GM18505 (cell line): ENCODE measurements at regions not wholly inside any gene's neighbourhood (a gene's known extent, or its start where the extent isn't known, plus 50 kb on each side); places are given as distances from the start of the nearest gene placed in this dataset.
"Not testable (repeated sequence)": the region's sequence is repeated elsewhere in the genome, so short reads cannot be mapped to it uniquely, and the experiment has no call there.

Experiments
- ATAC-seq: cut with Tn5 transposase; IDR thresholded peaks from one replicate; pipeline ENCODE4 v1.9.1; 2021; ENCODE audit not compliant: unreplicated experiment
- POLR2A ChIP-seq: IDR thresholded peaks from 4 replicates; pipeline ENCODE4 v1.6.1; 2011; ENCODE audit warnings: borderline replicate concordance; ENCODE audit not compliant: insufficient read depth, insufficient read length; ENCODE audit errors: extremely low read depth

DNA sequence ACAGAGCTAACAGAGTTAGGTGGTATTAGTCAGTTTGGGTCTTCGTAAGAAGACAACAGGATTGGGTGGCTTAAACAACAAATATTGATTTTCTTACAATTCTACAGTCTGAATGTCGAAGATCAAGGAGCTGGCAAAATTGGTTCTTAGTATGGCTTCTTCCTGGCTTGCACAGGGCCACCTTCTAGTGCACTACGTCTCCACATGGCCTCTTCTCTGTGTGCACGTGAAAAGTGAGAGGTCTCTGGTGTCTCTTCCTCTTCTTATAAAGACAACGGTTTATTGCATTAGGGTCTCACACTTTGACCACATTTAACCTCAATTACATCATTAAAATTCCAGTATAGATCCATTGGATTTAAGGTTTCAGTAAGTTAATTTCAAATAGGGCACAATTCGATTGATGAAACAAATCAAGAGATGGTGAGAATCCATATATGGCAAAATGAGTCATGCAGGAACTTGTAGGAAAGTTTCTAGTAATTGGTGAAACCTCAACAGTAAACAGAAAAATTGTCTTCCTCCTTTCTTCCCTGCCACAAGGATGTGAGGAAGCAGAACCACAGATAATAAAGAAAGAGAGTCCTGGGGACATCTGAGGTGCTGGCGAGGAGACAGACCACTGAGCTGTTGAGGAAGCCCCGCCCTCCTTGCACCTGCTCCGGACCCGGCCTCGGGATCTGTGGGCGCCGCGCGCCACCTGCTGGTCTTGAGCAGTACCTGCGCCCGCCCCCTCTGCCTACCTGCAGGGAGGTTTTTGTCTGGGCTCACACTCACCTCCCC, 846.7 kb downstream of the TMEM121 start:
- peak; percentile 75 for ATAC-seq
- no peak for TF ChIP-seq POLR2A

DNA sequence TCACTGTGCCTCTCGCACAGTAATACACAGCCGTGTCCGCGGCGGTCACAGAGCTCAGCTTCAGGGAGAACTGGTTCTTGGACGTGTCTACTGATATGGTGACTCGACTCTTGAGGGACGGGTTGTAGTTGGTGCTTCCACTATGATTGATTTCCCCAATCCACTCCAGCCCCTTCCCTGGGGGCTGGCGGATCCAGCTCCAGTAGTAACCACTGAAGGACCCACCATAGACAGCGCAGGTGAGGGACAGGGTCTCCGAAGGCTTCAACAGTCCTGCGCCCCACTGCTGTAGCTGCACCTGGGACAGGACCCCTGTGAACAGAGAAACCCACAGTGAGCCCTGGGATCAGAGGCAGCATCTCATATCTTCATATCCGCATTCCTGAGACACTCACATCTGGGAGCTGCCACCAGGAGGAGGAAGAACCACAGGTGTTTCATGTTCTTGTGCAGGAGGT, 847.3 kb downstream of the TMEM121 start:
- ATAC-seq = not testable (repeated sequence)

DNA sequence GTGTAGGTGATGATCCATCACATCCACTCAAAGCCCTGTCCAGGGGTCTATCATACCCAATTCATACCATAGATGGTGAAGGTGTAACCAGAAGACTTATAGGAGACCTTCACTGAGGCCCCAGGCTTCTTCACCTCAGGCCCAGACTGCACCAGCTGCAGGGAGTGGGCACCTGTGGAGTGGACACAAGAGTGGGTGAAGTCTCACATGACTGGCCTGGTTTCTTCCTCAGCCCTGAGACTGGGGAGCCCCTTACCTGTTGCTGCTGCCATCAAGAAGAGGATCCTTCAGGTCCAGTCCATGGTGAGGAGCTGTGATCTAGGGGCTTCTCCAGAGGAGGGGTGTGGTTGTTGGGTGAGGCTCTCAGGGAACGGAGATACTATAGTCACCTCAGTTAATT, 851.0 kb downstream of the TMEM121 start:
- TF ChIP-seq POLR2A = no peak
- ATAC-seq = no peak

DNA sequence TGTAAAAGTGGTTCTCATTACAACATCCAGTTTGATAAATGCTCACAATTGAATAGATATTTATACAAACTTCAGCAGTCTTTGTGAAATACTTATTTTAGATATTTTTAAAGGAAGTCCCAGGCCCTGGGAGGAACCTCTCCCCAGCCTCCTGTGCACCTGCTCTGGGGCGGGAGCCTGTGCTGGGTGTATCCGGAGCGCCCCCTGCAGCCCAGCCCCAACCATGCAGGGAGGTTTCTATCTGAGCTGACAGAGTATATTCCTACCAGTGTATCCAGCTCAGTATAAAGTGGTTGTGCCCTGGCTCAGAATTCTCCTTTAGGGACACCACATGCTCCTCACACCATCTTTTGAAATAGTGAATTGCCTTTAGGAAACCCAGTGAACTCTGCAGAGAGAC, 851.8 kb downstream of the TMEM121 start:
- no peak for TF ChIP-seq POLR2A
- ATAC-seq = no peak

DNA sequence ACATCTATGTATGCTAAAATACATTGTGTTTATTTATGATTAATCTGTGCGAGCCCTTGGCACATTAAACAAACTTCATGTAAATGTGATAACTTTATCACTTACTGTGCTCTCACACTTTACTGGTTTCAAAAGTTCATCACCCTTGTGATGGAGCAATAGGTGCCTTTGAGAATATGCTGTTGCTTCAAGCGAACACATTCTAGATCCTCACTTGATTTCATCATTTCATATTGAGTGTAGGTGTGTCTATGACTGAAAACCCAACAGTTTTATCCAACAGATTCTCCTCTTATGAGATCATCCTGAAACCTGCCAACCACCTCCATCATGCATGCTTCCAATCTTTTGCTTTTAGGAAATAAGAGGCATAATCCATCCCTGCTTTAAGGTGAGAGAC, 854.4 kb downstream of the TMEM121 start:
- no peak for ATAC-seq
- TF ChIP-seq POLR2A = no peak

DNA sequence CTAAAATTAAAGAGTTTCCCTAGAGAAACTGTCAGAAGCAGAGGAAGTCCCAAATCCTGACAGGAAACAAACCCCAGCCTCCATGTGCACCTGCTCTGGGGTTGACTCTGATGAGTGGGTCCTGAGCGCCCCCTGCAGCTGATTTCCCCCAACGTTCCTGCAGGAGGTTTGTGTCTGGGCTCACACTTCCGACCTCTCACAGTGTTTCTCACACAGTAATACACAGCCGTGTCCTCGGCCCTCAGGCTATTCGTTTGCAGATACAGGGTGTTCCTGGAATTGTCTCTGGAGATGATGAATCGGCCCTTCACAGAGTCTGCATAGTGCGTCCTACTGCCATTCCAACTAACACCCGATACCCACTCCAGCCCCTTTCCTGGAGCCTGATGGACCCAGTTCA, 862.8 kb downstream of the TMEM121 start:
- not testable (repeated sequence) for ATAC-seq

DNA sequence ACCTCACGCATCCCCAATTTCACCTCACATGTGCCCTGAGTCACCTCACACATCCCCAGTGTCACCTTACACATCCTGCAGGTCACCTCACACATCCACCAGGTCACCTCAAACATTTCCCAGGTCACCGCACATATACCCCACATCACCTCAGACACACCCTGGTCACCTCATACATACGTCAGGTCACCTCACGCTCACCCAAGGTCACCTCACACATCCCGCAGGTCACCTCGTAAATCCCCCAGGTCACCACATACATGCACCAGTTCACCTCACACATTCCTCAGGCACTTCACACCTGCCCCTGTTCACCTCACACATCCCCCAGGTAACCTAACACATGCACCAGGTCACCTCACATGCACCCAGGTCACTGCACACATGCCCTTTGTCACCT, 864.0 kb downstream of the TMEM121 start:
- no peak for TF ChIP-seq POLR2A

DNA sequence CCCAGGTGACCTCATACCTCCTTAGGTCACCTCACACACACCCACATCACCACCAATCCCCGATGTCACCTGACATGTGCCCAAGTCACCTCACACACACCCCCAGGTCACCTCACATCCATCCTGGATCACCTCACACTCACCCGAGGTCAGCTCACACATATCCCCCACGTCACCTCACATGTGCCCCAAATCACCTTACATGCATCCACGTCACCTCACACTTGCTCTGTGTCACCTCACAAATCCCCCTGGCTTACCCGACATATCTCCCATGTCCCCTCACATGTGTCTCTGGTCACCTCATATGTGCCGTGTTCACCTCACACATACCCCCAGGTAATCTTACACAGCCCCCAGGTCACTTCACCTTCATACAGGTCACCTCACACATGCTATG, 864.6 kb downstream of the TMEM121 start:
- no peak for ATAC-seq
- TF ChIP-seq POLR2A = no peak

More for the DNA sequence above, 864.0 kb downstream of the TMEM121 start:
- no peak for ATAC-seq

DNA sequence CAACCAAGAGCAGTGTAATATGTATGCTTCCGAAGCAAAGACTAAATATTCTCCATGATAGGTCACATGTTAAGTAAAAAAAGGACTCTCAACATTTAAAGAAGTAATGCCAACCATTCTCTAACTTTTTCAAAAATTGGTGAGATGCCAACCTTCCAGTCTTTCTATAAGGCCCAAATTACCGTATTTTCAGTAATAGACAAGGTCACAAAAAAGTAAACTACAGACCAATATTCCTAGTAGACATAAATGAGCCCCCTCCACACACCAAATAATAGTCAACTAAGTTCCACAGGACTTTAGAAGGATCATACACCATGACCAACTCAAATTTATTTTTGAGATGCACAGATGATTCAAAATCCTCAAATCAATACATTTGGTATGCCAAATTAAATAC, 867.4 kb downstream of the TMEM121 start:
- no peak for ATAC-seq
- TF ChIP-seq POLR2A = no peak

DNA sequence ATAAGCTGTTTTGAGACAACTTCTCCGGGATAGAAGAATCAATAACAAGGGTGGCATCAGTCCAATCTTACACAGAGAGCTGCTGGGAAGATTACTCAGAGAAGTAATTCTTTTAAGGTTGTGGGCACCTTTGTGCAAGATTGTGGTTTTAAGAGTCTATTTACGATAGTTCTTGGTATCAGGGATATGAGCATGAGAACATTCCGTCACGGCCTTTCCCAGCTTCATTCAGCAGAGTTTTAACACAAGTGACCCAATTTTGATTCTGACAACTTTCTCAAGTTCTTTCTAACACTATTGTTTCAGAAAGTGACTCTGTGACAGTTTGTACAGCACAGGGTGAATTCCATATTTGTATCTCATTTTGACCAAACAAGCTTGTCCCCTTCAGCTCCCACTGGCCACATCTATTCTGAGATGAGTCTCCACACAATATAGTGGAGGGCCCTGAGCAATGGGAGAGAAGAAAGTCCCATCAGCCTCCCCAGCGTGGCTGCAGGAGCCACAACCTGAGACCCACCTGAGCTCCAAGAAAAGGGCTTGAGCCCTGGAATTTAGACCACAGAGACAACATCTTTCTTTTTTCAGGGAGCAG, 869.2 kb downstream of the TMEM121 start:
- ATAC-seq = no peak
- TF ChIP-seq POLR2A = no peak

DNA sequence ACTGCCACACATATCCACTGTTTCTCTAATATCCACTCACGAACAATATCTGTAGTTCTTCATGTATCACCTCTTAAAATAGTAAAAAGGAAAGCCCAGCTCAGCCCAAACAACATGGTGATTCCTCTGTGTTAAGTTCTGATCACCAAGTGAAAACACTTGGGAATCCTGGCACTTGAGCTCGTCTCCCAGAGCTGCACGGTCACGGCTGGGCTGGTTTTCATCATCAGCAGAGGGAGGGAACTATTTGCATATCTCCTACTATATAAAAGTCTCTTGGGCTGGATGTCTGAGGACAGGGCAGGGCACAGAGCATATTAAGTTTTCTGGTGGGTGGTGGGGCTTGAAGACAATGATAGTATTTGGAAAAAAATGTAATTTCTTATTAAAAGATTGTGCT, 870.6 kb downstream of the TMEM121 start:
- ATAC-seq = no peak

DNA sequence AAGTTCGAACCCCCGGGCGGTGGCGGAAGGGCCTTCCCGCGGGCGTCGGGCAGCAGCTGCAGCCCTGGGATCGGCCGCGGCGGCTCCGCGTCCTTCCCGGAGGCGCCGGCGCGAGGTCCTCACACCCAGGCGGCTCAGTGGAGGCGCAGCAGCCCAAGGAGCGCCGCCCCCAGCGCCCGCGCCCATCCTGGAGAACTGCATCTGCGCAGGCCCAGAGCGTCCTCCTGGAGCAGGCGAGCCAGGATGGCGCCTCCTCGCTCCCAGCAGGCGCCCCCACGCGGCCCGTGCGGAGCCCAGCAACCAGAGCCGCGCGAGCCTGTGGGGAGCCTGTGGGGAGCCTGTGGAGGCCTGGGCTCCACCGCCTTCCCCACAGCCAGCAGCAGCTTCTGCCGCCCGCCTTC, 872.5 kb downstream of the TMEM121 start:
- ATAC-seq = not testable (repeated sequence)

More for the DNA sequence above, 870.6 kb downstream of the TMEM121 start:
- TF ChIP-seq POLR2A = no peak

DNA sequence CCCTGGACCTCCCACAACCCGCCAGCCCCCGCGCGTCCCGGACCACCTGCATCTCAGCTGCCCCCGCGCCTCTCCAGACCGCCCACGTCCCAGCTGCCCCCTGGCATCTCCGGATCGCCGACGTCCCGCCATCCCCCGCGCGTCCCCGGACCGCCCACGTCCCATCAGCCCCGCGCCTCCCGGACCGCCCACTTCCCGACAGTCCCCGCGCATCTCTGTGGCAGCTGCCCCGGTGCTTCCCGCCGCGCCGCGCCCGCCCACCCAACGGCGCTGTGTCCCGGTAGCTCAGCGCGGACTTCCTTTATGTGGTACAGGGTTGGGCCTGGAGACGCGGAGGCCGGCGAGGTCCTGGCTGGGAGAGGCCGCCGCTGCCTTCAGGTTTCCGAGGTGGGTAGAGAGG, 874.9 kb downstream of the TMEM121 start:
- ATAC-seq = not testable (repeated sequence)

DNA sequence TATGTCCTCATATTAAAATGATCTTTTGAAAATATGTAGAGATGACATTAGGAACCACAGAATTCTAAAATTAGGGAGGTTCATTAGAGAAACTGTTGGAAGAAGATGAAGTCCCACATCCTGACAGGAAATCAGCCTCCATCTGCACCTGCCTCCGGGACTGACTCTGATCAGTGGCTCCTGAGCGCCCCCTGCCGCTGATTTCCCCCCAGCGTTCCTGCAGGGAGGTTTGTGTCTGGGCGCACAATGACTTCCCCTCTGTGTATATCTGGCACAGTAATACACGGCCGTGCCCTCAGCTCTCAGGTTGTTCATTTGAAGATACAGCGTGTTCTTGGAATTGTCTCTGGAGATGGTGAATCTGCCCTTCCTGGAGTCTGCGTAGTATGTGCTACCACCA, 883.8 kb downstream of the TMEM121 start:
- ATAC-seq = not testable (repeated sequence)

DNA sequence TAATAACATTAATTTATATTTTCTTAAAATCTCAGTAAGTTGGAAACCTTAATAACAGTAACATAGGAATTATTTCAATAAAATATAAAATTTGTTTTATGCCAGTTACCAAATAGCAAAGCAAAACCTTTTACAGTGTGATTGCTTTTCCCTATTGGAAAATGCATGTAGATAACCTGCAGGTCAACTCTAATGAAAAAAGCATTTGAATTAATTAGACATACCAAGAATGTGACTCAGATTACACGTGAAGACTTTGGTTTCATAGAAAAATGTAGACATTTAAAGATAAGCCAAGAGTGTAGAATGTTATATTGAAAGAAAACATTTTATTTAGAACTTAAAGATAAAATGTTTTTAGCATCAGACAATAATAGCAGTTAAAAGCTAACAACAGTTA, 888.1 kb downstream of the TMEM121 start:
- no peak for ATAC-seq
- TF ChIP-seq POLR2A = no peak

DNA sequence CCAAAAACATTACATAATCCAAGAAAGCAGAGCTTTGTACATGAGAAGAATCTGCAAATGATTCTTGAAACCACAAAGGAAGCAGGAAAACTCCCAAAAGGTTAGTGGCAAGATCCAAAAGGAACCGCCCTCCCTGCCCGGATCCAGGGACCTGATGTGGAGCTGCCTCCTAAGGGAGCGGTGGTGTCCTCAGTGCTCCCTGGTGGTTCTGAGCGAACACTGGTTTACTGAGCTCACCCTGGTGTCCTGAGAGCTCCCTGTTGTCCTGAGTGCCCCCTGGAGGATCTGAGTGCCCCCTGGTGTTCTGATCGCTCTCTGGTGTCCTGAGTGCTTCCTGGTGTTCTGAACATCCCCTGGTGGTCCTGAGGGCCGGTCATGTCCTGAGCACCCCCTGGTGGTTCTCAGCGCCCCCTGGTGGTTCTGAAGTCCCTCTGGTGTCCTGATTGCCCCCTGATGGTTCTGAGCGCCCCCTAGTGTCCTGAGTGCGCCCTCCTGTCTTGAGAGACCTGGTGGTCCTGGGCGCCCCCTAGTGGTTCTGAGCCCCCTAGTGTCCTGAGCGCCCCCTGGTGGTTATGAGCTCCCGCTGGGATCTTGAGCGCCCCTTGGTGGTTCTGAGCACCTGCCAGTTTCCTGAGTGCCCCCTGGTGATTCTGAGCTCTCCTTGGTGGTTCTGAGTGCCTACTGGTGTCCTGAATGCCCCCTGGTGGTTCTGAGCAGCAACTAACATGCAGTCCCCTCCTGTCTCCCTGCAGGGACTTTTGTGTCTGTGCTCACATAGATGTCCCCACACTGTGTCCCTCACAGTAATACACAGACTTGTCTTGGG, 891.1 kb downstream of the TMEM121 start:
- peak; percentile 89 for ATAC-seq
- no peak for TF ChIP-seq POLR2A
